Activated CD8-positive, alpha-beta T cell treated with anti-CD3 and anti-CD28 coated beads for 36 hours (primary cell): ENCODE measurements at regions not wholly inside any gene's neighbourhood (a gene's known extent, or its start where the extent isn't known, plus 50 kb on each side); places are given as distances from the start of the nearest gene placed in this dataset.

Experiments
- ATAC-seq: fragments of 200-7000 bp; cut with Tn5 transposase; one replicate; pipeline ENCODE4 v1.10.0; 2021; ENCODE audit warnings: mild to moderate bottlenecking, moderate library complexity
- CTCF ChIA-PET: fragments of 350-600 bp; sonication (Branson Sonifier 250); formaldehyde crosslinking; loops from one replicate; lab custom pipeline; 2021; ENCODE audit warnings: antibody characterized with exemption; lab: Charles Lee
- POLR2A ChIA-PET: fragments of 350-600 bp; sonication (Branson Sonifier 250); formaldehyde crosslinking; loops from one replicate; lab custom pipeline; 2021; ENCODE audit warnings: antibody characterized with exemption; lab: Charles Lee
- DNase-seq: peaks from one replicate; pipeline ENCODE4 v3.0.0-alpha.2; 2020
- H3K27ac Mint-ChIP-seq: one replicate; pipeline ENCODE4 v1.8.0; 2021; ENCODE audit warnings: mild to moderate bottlenecking, mixed read lengths
- H3K27me3 Mint-ChIP-seq: one replicate; pipeline ENCODE4 v1.8.0; 2021; ENCODE audit warnings: mixed read lengths
- H3K36me3 Mint-ChIP-seq: one replicate; pipeline ENCODE4 v1.8.0; 2021; ENCODE audit warnings: low read depth, mixed read lengths
- H3K4me1 Mint-ChIP-seq: one replicate; pipeline ENCODE4 v1.8.0; 2021; ENCODE audit warnings: low read depth, mixed read lengths
- H3K4me3 Mint-ChIP-seq: one replicate; pipeline ENCODE4 v1.8.0; 2021; ENCODE audit warnings: mild to moderate bottlenecking, moderate library complexity, mixed read lengths
- H3K9me3 Mint-ChIP-seq: one replicate; pipeline ENCODE4 v1.8.0; 2021; ENCODE audit warnings: mixed read lengths
- CTCF ChIP-seq: fragments of 200-600 bp; IDR thresholded peaks from one replicate; pipeline ENCODE4 v1.8.0; 2022; ENCODE audit warnings: antibody characterized with exemption, mild to moderate bottlenecking
- intact Hi-C: fragments of 100-400 bp; cut with micrococcal nuclease; formaldehyde crosslinking; loops from one replicate; pipeline ENCODE4 v1.10.0; 2022

GRCh38 chr13:89034015-89034414, 1362.8 kb downstream of the SLITRK5 start:
- Mint-ChIP-seq H3K36me3 (no peaks in the 10 kb centered on the region), H3K4me1 (peaks cover 6% of the 10 kb centered on the region), H3K4me3 (no peak overlapping the region), H3K9me3 (peaks cover 13% of the 10 kb centered on the region), H3K27ac (no peak overlapping the region), H3K27me3 (no peaks in the 10 kb centered on the region)
- intact Hi-C loops = no loop called here
- ATAC-seq = no peak
- ChIA-PET POLR2A (no interaction called here), CTCF (no interaction called here)
- DNase-seq = no peak
- TF ChIP-seq CTCF = no peak

- ChIA-PET CTCF (no interaction called here), POLR2A (no interaction called here)
- Mint-ChIP-seq H3K9me3 (peaks cover 2% of the 10 kb centered on the region), H3K36me3 (no peaks in the 10 kb centered on the region), H3K27me3 (no peaks in the 10 kb centered on the region), H3K4me1 (no peaks in the 10 kb centered on the region), H3K4me3 (no peak overlapping the region), H3K27ac (no peak overlapping the region)
- no peak for TF ChIP-seq CTCF
- ATAC-seq (no peak), DNase-seq (no peak)
- intact Hi-C loops = no loop called here
These were observed 1381.5 kb downstream of the SLITRK5 start for GRCh38 chr13:89052699-89053098.

- DNase-seq (no peak), ATAC-seq (no peak)
- peaks cover 2% of the 10 kb centered on the region for H3K9me3 Mint-ChIP-seq
- ChIA-PET CTCF (no interaction called here), POLR2A (no interaction called here)
- no peak for TF ChIP-seq CTCF
- no peaks in the 10 kb centered on the region for H3K36me3 Mint-ChIP-seq
- no peak overlapping the region for H3K4me3 Mint-ChIP-seq
- no peak overlapping the region for H3K27ac Mint-ChIP-seq
- no peaks in the 10 kb centered on the region for H3K27me3 Mint-ChIP-seq
- intact Hi-C loops = no loop called here
- no peaks in the 10 kb centered on the region for H3K4me1 Mint-ChIP-seq
These were observed 1382.2 kb downstream of the SLITRK5 start for GRCh38 chr13:89053418-89053817.

- no peak for TF ChIP-seq CTCF
- H3K27me3 Mint-ChIP-seq = no peaks in the 10 kb centered on the region
- CTCF ChIA-PET = interaction anchor here (2.0 kb wide), 1 partner anchor 10 kb away, joined by 6 read pairs; no protein-coding TSS in a partner anchor
- ATAC-seq (no peak), DNase-seq (no peak)
- H3K36me3 Mint-ChIP-seq = no peaks in the 10 kb centered on the region
- no peaks in the 10 kb centered on the region for H3K4me1 Mint-ChIP-seq
- H3K27ac Mint-ChIP-seq = no peak overlapping the region
- intact Hi-C loops = no loop called here
- no peak overlapping the region for H3K4me3 Mint-ChIP-seq
- peaks cover 2% of the 10 kb centered on the region for H3K9me3 Mint-ChIP-seq
- POLR2A ChIA-PET = no interaction called here
These were observed 1386.1 kb downstream of the SLITRK5 start for GRCh38 chr13:89057274-89057673.

- no peak for ATAC-seq
- Mint-ChIP-seq H3K9me3 (peaks cover 2% of the 10 kb centered on the region), H3K4me3 (no peak overlapping the region), H3K27me3 (no peaks in the 10 kb centered on the region), H3K4me1 (no peaks in the 10 kb centered on the region), H3K27ac (no peak overlapping the region), H3K36me3 (no peaks in the 10 kb centered on the region)
- intact Hi-C loops = no loop called here
- POLR2A ChIA-PET = no interaction called here
- no peak for DNase-seq
- CTCF ChIA-PET = interaction anchor here (2.0 kb wide), 1 partner anchor 9 kb away, joined by 6 read pairs; no protein-coding TSS in a partner anchor
- no peak for TF ChIP-seq CTCF
These were observed 1386.7 kb downstream of the SLITRK5 start for GRCh38 chr13:89057862-89058261.
